GM12878 (cell line): ENCODE measurements at regions not wholly inside any gene's neighbourhood (a gene's known extent, or its start where the extent isn't known, plus 50 kb on each side); places are given as distances from the start of the nearest gene placed in this dataset.
"Not testable (repeated sequence)": the region's sequence is repeated elsewhere in the genome, so short reads cannot be mapped to it uniquely, and the experiment has no call there.

Experiments used
- ATAC-seq: fragments of 200-7000 bp; cut with Tn5 transposase; 3 replicates; pipeline ENCODE4 v1.9.1; 2020; ENCODE audit warnings: mild to moderate bottlenecking, moderate library complexity
- BruUV-seq: library from RNA; stranded (reverse); fragments of 400-500 nt; replicated peaks from 2 replicates; lab custom pipeline; 2021; lab: Mats Ljungman, UMichigan
- CTCF ChIA-PET: fragments of 300-600 bp; sonication (Branson Sonifier 250); formaldehyde crosslinking; extraction: SDS; loops from one replicate; lab custom pipeline; 2021; ENCODE audit warnings: inconsistent platforms; lab: Yijun Ruan, JAX
- POLR2A ChIA-PET: fragments of 350-600 bp; formaldehyde crosslinking; extraction: SDS; loops from one replicate; lab custom pipeline; 2021; ENCODE audit warnings: inconsistent platforms; lab: Charles Lee
- RAD21 ChIA-PET: fragments of 300-600 bp; sonication (Branson Sonifier 250); formaldehyde crosslinking; loops from one replicate; lab custom pipeline; 2023; ENCODE audit warnings: antibody characterized with exemption; ENCODE audit not compliant: unreplicated experiment; lab: Charles Lee
- SMC1A ChIA-PET: fragments of 300-600 bp; sonication (Branson Sonifier 250); formaldehyde crosslinking; loops from one replicate; lab custom pipeline; 2023; ENCODE audit not compliant: unreplicated experiment, uncharacterized antibody; lab: Charles Lee
- DNase-seq: peaks from one replicate; pipeline ENCODE4 v3.0.0-alpha.2; 2011; ENCODE audit warnings: low read depth, low spot score
- FAIRE-seq: peaks from 3 replicates; lab custom pipeline; 2011; peaks lifted over from hg19 to GRCh38; lab: Jason Lieb, UNC
- H2AFZ ChIP-seq: 2 replicates; pipeline ENCODE4 v1.6.0; 2011; ENCODE audit warnings: low read depth, low read length, control low read depth; ENCODE audit not compliant: control insufficient read depth
- H3K27ac ChIP-seq: 2 replicates; pipeline ENCODE4 v1.5.1; 2011; ENCODE audit warnings: control low read depth; ENCODE audit not compliant: control insufficient read depth, insufficient read depth
- H3K27me3 ChIP-seq, 2 experiments: replicated peaks in 1 of 2; 2 replicates each; pipeline versions ENCODE4 v1.6.0 to v1.6.1; 2011; ENCODE audit warnings: low read length in 1 of 2; ENCODE audit not compliant: control insufficient read depth in 2 of 2, insufficient read depth in 2 of 2
- H3K36me3 ChIP-seq, 2 experiments: 2 replicates each; pipeline ENCODE4 v1.5.1; 2011; ENCODE audit warnings: low read length in 1 of 2; ENCODE audit not compliant: control insufficient read depth in 2 of 2, insufficient read depth in 2 of 2
- H3K4me1 ChIP-seq: 2 replicates; pipeline ENCODE4 v1.6.1; 2011; ENCODE audit warnings: mild to moderate bottlenecking, low read length, moderate library complexity, mixed read lengths; ENCODE audit not compliant: control insufficient read depth, insufficient read depth
- H3K4me2 ChIP-seq: 2 replicates; pipeline ENCODE4 v1.6.0; 2011; ENCODE audit warnings: control low read depth; ENCODE audit not compliant: control insufficient read depth, insufficient read depth
- H3K4me3 ChIP-seq: fragments of 200-600 bp; sonication (generic); 2 replicates; pipeline ENCODE4 v1.5.1; 2016
- H3K79me2 ChIP-seq: 2 replicates; pipeline ENCODE4 v1.6.0; 2011; ENCODE audit warnings: low read length; ENCODE audit not compliant: control insufficient read depth, insufficient read depth
- H3K9ac ChIP-seq: 2 replicates; pipeline ENCODE4 v1.8.0; 2011; ENCODE audit warnings: low read length, control low read depth, mixed read lengths; ENCODE audit not compliant: control insufficient read depth, insufficient read depth
- H3K9me3 ChIP-seq: replicated peaks from 3 replicates; pipeline ENCODE4 v1.5.1; 2011; ENCODE audit warnings: mild to moderate bottlenecking, low read length; ENCODE audit not compliant: control insufficient read depth, insufficient read depth
- H4K20me1 ChIP-seq: 2 replicates; pipeline ENCODE4 v1.6.0; 2011; ENCODE audit not compliant: control insufficient read depth, insufficient read depth
- ATF7 ChIP-seq: fragments of 450-650 bp; IDR thresholded peaks from 2 replicates; pipeline ENCODE4 v1.6.1; 2016; ENCODE audit warnings: low read depth, mild to moderate bottlenecking
- BRCA1 ChIP-seq: IDR thresholded peaks from 2 replicates; pipeline ENCODE4 v1.6.1; 2011; ENCODE audit warnings: low read depth, low read length, improper control_type of control experiment
- EGR1 ChIP-seq, 2 experiments: IDR thresholded peaks; 1 replicate in 1 of 2; 2 replicates in 1 of 2; pipeline ENCODE4 v1.6.1; 2011 to 2012; ENCODE audit warnings: low read depth in 2 of 2, low read length in 2 of 2, borderline replicate concordance in 1 of 2, mild to moderate bottlenecking in 1 of 2, moderate library complexity in 1 of 2
- FOXM1 ChIP-seq: IDR thresholded peaks from 2 replicates; pipeline ENCODE4 v1.6.1; 2012; ENCODE audit warnings: low read depth, mild to moderate bottlenecking, inconsistent platforms, low read length, moderate library complexity
- HDGF ChIP-seq: fragments of 450-650 bp; IDR thresholded peaks from 2 replicates; pipeline ENCODE4 v1.6.1; 2016; ENCODE audit warnings: antibody characterized with exemption
- MLLT1 ChIP-seq: fragments of 450-650 bp; IDR thresholded peaks from 2 replicates; pipeline ENCODE4 v1.6.1; 2016; ENCODE audit warnings: mild to moderate bottlenecking
- NFIC ChIP-seq: IDR thresholded peaks from 2 replicates; pipeline ENCODE4 v1.6.1; 2012; ENCODE audit warnings: low read depth, mild to moderate bottlenecking, inconsistent platforms, low read length, moderate library complexity
- RELA ChIP-seq: fragments of 450-650 bp; IDR thresholded peaks from 2 replicates; pipeline ENCODE4 v1.8.0; 2014; ENCODE audit warnings: borderline replicate concordance; ENCODE audit not compliant: partially characterized antibody
- SREBF2 ChIP-seq: IDR thresholded peaks from 2 replicates; pipeline ENCODE4 v1.6.1; 2012; ENCODE audit warnings: mild to moderate bottlenecking, low read length
- SUZ12 ChIP-seq: fragments of 200-600 bp; sonication (generic); IDR thresholded peaks from one replicate; pipeline ENCODE4 v1.6.1; 2018; ENCODE audit warnings: antibody characterized with exemption, mild to moderate bottlenecking; ENCODE audit not compliant: unreplicated experiment
- USF1 ChIP-seq: IDR thresholded peaks from 2 replicates; pipeline ENCODE4 v1.6.1; 2011; ENCODE audit warnings: borderline replicate concordance, low read depth, mild to moderate bottlenecking, moderate library complexity, mixed read lengths, low read length; ENCODE audit not compliant: insufficient read depth; ENCODE audit errors: extremely low read length
- YBX1 ChIP-seq: fragments of 450-650 bp; IDR thresholded peaks from 2 replicates; pipeline ENCODE4 v1.6.1; 2016; ENCODE audit warnings: antibody characterized with exemption
- ZNF217 ChIP-seq: fragments of 450-650 bp; IDR thresholded peaks from 2 replicates; pipeline ENCODE4 v1.6.1; 2017; ENCODE audit warnings: antibody characterized with exemption, mild to moderate bottlenecking
- WGBS: methylation state at CpG from one replicate; pipeline ENCODE4 v1.1.6; 2016; ENCODE audit warnings: low lambda C conversion rate; ENCODE audit not compliant: insufficient replicate concordance, insufficient coverage; ENCODE audit errors: missing lambda C conversion rate; 5-methylcytosine and 5-hydroxymethylcytosine counted together
- in situ Hi-C: fragments of 300-500 bp; cut with MboI; formaldehyde crosslinking; loops from 9 replicates; pipeline ENCODE4 v1.14.3; 2018; ENCODE audit warnings: mixed read lengths
- intact Hi-C: fragments of 100-400 bp; cut with micrococcal nuclease; formaldehyde crosslinking; loops from one replicate; pipeline ENCODE4 v1.14.2; 2022; ENCODE audit not compliant: unreplicated experiment

GRCh38 chr2:199186301-199186751 is 271.4 kb downstream of the SATB2 start:
- Histone ChIP-seq H3K4me2 (no peak overlapping the region), H3K9ac (no peak overlapping the region), H3K9me3 (no peaks in the 10 kb centered on the region), H3K27ac (no peak overlapping the region), H3K4me3 (no peak overlapping the region), H2AFZ (no peak overlapping the region), H3K79me2 (no peaks in the 10 kb centered on the region), H3K4me1 (no peaks in the 10 kb centered on the region), H3K27me3 (no peaks in the 10 kb centered on the region), H3K36me3 (no peaks in the 10 kb centered on the region), H4K20me1 (no peaks in the 10 kb centered on the region)
- ChIA-PET POLR2A (interaction anchor here (1.2 kb wide), 1 partner anchor 44 kb away, joined by 3 read pairs; no protein-coding TSS in a partner anchor), RAD21 (interaction anchor here (1.1 to 1.5 kb wide), 3 partner anchors 8 to 296 kb away, joined by 3 read pairs; no protein-coding TSS in a partner anchor), CTCF (interaction anchor here (0.9 to 1.3 kb wide), 2 partner anchors 10 to 17 kb away, joined by 3 read pairs; no protein-coding TSS in a partner anchor), SMC1A (interaction anchor here (0.8 to 2.3 kb wide), 8 partner anchors 9 to 71 kb away, joined by 3 to 15 read pairs (median 4); no protein-coding TSS in a partner anchor)
- in situ Hi-C loops (no loop called here), intact Hi-C loops (no loop called here)
- no peak for FAIRE-seq
- 25% methylated on average over 2 of the region's 2 CpGs for WGBS
- DNase-seq, result no peak
- no TSS peak for BruUV-seq
- peak; percentile 68 for ATAC-seq
- no peak for TF ChIP-seq USF1
- no peak for TF ChIP-seq RELA
- no peak for TF ChIP-seq EGR1 (IDR thresholded peaks at IDR 0.05; ENCODE audit: borderline replicate concordance in 1 of 2, low read depth in 2 of 2, low read length in 2 of 2)
- TF ChIP-seq NFIC, result no peak
- no peak for TF ChIP-seq ATF7
- no peak for TF ChIP-seq SUZ12
- no peak for TF ChIP-seq HDGF
- TF ChIP-seq SREBF2, result no peak
- no peak for TF ChIP-seq MLLT1
- no peak for TF ChIP-seq YBX1
- TF ChIP-seq BRCA1, result no peak
- TF ChIP-seq FOXM1, result no peak
- TF ChIP-seq ZNF217, result no peak

GRCh38 chr2:199185174-199185573 is 272.6 kb downstream of the SATB2 start:
- H3K4me1 ChIP-seq, DNase-seq, H2AFZ ChIP-seq, ATAC-seq, FAIRE-seq, H3K4me2 ChIP-seq, SMC1A ChIA-PET, H3K9ac ChIP-seq, H3K4me3 ChIP-seq, BruUV-seq, H3K36me3 ChIP-seq, H3K27ac ChIP-seq, H3K27me3 ChIP-seq, in situ Hi-C loops, CTCF ChIA-PET, H4K20me1 ChIP-seq, RAD21 ChIA-PET, intact Hi-C loops, H3K9me3 ChIP-seq, POLR2A ChIA-PET, H3K79me2 ChIP-seq: not testable (repeated sequence)
- 37% methylated on average over 5 of the region's 5 CpGs for WGBS
